ENCODE measurements at regions not wholly inside any gene's neighbourhood (a gene's known extent, or its start where the extent isn't known, plus 50 kb on each side); places are given as distances from the start of the nearest gene placed in this dataset.

- H3K36me3 ChIP-seq = no peaks in the 10 kb centered on the region
- no peak for DNase-seq
- H3K27me3 ChIP-seq (ENCODE audit: insufficient read depth, low read depth, severe bottlenecking) = no peaks in the 10 kb centered on the region
- no peak overlapping the region for H3K4me3 ChIP-seq (ENCODE audit: low read depth, low read length)
- H3K27ac ChIP-seq = no peak overlapping the region
- no peak for TF ChIP-seq CTCF (IDR thresholded peaks at IDR 0.05; ENCODE audit: low read depth, low read length)
- H3K9me3 ChIP-seq (ENCODE audit: severe bottlenecking) = no peaks in the 10 kb centered on the region
These were observed 104.2 kb downstream of the HSPH1 start for GRCh38 chr13:31057403-31058033.

GRCh38 chr13:31056644-31057271, 104.9 kb downstream of the HSPH1 start:
- Histone ChIP-seq H3K9me3 (ENCODE audit: severe bottlenecking) (no peaks in the 10 kb centered on the region), H3K27me3 (ENCODE audit: insufficient read depth, low read depth, severe bottlenecking) (no peaks in the 10 kb centered on the region), H3K36me3 (no peaks in the 10 kb centered on the region), H3K27ac (no peak overlapping the region), H3K4me3 (ENCODE audit: low read depth, low read length) (no peak overlapping the region)
- peak; percentile 37 for DNase-seq
- TF ChIP-seq CTCF (IDR thresholded peaks at IDR 0.05; ENCODE audit: low read depth, low read length) = 0 out of 2 replicates have a peak, but pooled peaks have one; percentile 9

GRCh38 chr13:31055589-31055988, 106.1 kb downstream of the HSPH1 start:
- Histone ChIP-seq H3K27ac (no peak overlapping the region), H3K27me3 (ENCODE audit: insufficient read depth, low read depth, severe bottlenecking) (no peaks in the 10 kb centered on the region), H3K4me3 (ENCODE audit: low read depth, low read length) (no peak overlapping the region), H3K36me3 (no peaks in the 10 kb centered on the region), H3K9me3 (ENCODE audit: severe bottlenecking) (no peaks in the 10 kb centered on the region)
- no peak for DNase-seq
- no peak for TF ChIP-seq CTCF (IDR thresholded peaks at IDR 0.05; ENCODE audit: low read depth, low read length)

GRCh38 chr13:31054632-31055031, 107.1 kb downstream of the HSPH1 start:
- Histone ChIP-seq H3K9me3 (ENCODE audit: severe bottlenecking) (no peaks in the 10 kb centered on the region), H3K27ac (no peak overlapping the region), H3K27me3 (ENCODE audit: insufficient read depth, low read depth, severe bottlenecking) (no peaks in the 10 kb centered on the region), H3K4me3 (ENCODE audit: low read depth, low read length) (no peak overlapping the region), H3K36me3 (no peaks in the 10 kb centered on the region)
- TF ChIP-seq CTCF (IDR thresholded peaks at IDR 0.05; ENCODE audit: low read depth, low read length) = no peak
- no peak for DNase-seq

GRCh38 chr13:31053896-31054295, 107.8 kb downstream of the HSPH1 start:
- Histone ChIP-seq H3K27me3 (ENCODE audit: insufficient read depth, low read depth, severe bottlenecking) (no peaks in the 10 kb centered on the region), H3K27ac (no peak overlapping the region), H3K9me3 (ENCODE audit: severe bottlenecking) (no peaks in the 10 kb centered on the region), H3K4me3 (ENCODE audit: low read depth, low read length) (no peak overlapping the region), H3K36me3 (no peaks in the 10 kb centered on the region)
- no peak for DNase-seq
- TF ChIP-seq CTCF (IDR thresholded peaks at IDR 0.05; ENCODE audit: low read depth, low read length) = no peak

GRCh38 chr13:31053091-31053490, 108.6 kb downstream of the HSPH1 start:
- no peak for DNase-seq
- H3K36me3 ChIP-seq = no peaks in the 10 kb centered on the region
- H3K27me3 ChIP-seq (ENCODE audit: insufficient read depth, low read depth, severe bottlenecking) = no peaks in the 10 kb centered on the region
- no peak overlapping the region for H3K27ac ChIP-seq
- H3K4me3 ChIP-seq (ENCODE audit: low read depth, low read length) = no peak overlapping the region
- TF ChIP-seq CTCF (IDR thresholded peaks at IDR 0.05; ENCODE audit: low read depth, low read length) = no peak
- no peaks in the 10 kb centered on the region for H3K9me3 ChIP-seq (ENCODE audit: severe bottlenecking)

All from WERI-Rb-1 (cell line).